ENCODE measurements at regions not wholly inside any gene's neighbourhood (a gene's known extent, or its start where the extent isn't known, plus 50 kb on each side); places are given as distances from the start of the nearest gene placed in this dataset.
"Not testable (repeated sequence)": the region's sequence is repeated elsewhere in the genome, so short reads cannot be mapped to it uniquely, and the experiment has no call there.

DNA sequence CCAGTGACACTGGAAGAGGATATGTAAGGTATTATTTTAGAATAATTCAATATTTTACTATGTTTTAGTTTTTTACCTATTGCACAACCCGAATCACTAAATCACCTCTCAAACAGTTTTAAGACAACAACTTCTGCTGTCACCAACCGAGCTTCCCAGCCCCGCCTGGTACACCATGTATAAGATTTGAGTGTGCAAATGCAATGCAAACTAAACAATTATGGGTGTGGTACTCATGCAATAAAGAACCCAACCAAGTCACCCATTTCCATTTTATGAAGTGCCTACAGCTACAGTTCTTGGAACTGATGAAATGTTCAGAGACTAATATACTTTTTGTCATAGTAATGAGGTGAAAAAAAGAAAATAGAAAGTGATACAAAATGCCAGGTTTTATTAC lies 256.2 kb downstream of the TAFA4 start:
- ATAC-seq (no peak), DNase-seq (no peak)
- H3K4me1 Mint-ChIP-seq (ENCODE audit: low read depth) = no peaks in the 10 kb centered on the region
- no peak overlapping the region for H3K4me3 Mint-ChIP-seq
- no peaks in the 10 kb centered on the region for H3K9me3 Mint-ChIP-seq
- no peaks in the 10 kb centered on the region for H3K27me3 Mint-ChIP-seq (ENCODE audit: low read depth)
- no peaks in the 10 kb centered on the region for H3K36me3 Mint-ChIP-seq (ENCODE audit: insufficient read depth)

GRCh38 chr3:68667346-68667745 lies 265.0 kb downstream of the TAFA4 start:
- no peaks in the 10 kb centered on the region for H3K36me3 Mint-ChIP-seq (ENCODE audit: insufficient read depth)
- no peak for DNase-seq
- H3K27me3 Mint-ChIP-seq (ENCODE audit: low read depth) = no peaks in the 10 kb centered on the region
- H3K9me3 Mint-ChIP-seq = no peaks in the 10 kb centered on the region
- no peak for ATAC-seq
- H3K4me1 Mint-ChIP-seq (ENCODE audit: low read depth) = no peaks in the 10 kb centered on the region
- no peak overlapping the region for H3K4me3 Mint-ChIP-seq

- DNase-seq (no peak), ATAC-seq (no peak)
- H3K4me1 Mint-ChIP-seq (ENCODE audit: low read depth) = no peaks in the 10 kb centered on the region
- no peak overlapping the region for H3K4me3 Mint-ChIP-seq
- H3K36me3 Mint-ChIP-seq (ENCODE audit: insufficient read depth) = no peaks in the 10 kb centered on the region
- no peaks in the 10 kb centered on the region for H3K27me3 Mint-ChIP-seq (ENCODE audit: low read depth)
- H3K9me3 Mint-ChIP-seq = no peaks in the 10 kb centered on the region
Measured at GRCh38 chr3:68666429-68667136, 265.8 kb downstream of the TAFA4 start.

GRCh38 chr3:68664276-68664675 lies 268.1 kb downstream of the TAFA4 start:
- H3K4me1 Mint-ChIP-seq (ENCODE audit: low read depth) = no peaks in the 10 kb centered on the region
- no peaks in the 10 kb centered on the region for H3K36me3 Mint-ChIP-seq (ENCODE audit: insufficient read depth)
- no peak for DNase-seq
- H3K9me3 Mint-ChIP-seq = no peaks in the 10 kb centered on the region
- no peak for ATAC-seq
- H3K27me3 Mint-ChIP-seq (ENCODE audit: low read depth) = no peaks in the 10 kb centered on the region
- no peak overlapping the region for H3K4me3 Mint-ChIP-seq

DNA sequence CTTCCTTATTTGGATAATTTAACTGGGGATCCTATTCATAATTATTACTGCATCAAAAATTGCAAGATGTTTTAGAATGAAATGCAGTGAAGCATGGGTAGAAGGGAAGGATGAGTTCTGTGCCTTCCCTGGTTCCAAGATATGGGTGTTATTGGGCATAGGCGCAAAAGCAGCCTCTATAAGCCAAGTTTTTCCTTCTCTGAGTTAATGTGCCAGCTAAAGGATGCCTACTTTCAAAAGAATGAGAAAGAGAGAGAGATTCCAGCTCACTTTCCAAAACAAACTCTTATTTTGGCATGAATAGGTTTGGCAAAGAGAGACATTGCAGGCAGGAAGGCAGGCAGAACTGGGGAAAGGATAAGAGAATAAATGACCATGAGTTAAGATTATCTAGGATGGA lies 270.2 kb downstream of the TAFA4 start:
- H3K36me3 Mint-ChIP-seq (ENCODE audit: insufficient read depth) = no peaks in the 10 kb centered on the region
- DNase-seq = no peak
- no peaks in the 10 kb centered on the region for H3K4me1 Mint-ChIP-seq (ENCODE audit: low read depth)
- no peaks in the 10 kb centered on the region for H3K27me3 Mint-ChIP-seq (ENCODE audit: low read depth)
- no peaks in the 10 kb centered on the region for H3K9me3 Mint-ChIP-seq
- no peak overlapping the region for H3K4me3 Mint-ChIP-seq
- no peak for ATAC-seq

DNA sequence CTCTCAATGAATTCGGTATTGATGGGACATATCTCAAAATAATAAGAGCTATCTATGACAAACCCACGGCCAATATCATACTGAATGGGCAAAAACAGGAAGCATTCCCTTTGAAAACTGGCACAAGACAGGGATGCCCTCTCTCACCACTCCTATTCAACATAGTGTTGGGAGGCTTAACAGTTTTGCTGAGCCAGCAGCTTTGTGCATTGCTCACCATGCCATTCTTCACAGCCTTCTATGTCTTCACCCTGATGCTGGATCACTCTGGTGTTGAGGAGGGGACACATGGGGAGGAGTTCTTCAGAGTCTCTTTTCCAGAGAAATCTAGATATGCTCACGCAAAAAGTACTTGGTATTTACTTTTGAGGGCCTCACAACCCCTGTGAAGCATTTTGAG lies 281.7 kb downstream of the TAFA4 start:
- H3K4me3 Mint-ChIP-seq; H3K27me3 Mint-ChIP-seq (ENCODE audit: low read depth); H3K9me3 Mint-ChIP-seq; H3K4me1 Mint-ChIP-seq (ENCODE audit: low read depth); DNase-seq; H3K36me3 Mint-ChIP-seq (ENCODE audit: insufficient read depth); ATAC-seq: not testable (repeated sequence)

DNA sequence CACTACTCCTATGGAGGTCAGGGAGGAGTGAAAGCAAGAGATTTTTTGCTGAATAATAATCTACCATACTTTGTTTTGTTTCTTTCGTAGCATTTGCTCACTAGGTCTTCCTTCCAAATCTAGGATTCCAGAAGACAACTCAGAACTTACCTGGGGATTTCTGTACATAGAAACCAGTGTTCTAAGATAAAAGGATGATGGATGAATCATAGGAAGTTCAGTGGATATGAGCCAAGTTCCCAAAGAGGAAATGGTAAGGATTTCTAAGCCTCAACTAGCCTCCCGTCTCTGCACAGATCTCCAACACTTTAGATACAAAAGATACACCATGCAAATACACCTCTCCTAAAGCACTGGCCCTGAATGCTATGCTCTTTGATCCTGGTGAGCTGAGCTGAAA lies 283.9 kb downstream of the TAFA4 start:
- Mint-ChIP-seq H3K4me3 (no peak overlapping the region), H3K9me3 (no peaks in the 10 kb centered on the region), H3K36me3 (ENCODE audit: insufficient read depth) (no peaks in the 10 kb centered on the region), H3K27me3 (ENCODE audit: low read depth) (no peaks in the 10 kb centered on the region), H3K4me1 (ENCODE audit: low read depth) (no peaks in the 10 kb centered on the region)
- ATAC-seq = no peak
- DNase-seq = no peak

- no peaks in the 10 kb centered on the region for H3K9me3 Mint-ChIP-seq
- no peak overlapping the region for H3K4me3 Mint-ChIP-seq
- H3K36me3 Mint-ChIP-seq (ENCODE audit: insufficient read depth) = no peaks in the 10 kb centered on the region
- no peak for ATAC-seq
- DNase-seq = no peak
- no peaks in the 10 kb centered on the region for H3K4me1 Mint-ChIP-seq (ENCODE audit: low read depth)
- peaks cover 3% of the 10 kb centered on the region for H3K27me3 Mint-ChIP-seq (ENCODE audit: low read depth)
Measured at GRCh38 chr3:68631850-68632545, 300.3 kb downstream of the TAFA4 start.

- H3K4me3 Mint-ChIP-seq = no peak overlapping the region
- peaks cover 10% of the 10 kb centered on the region for H3K9me3 Mint-ChIP-seq
- no peaks in the 10 kb centered on the region for H3K27me3 Mint-ChIP-seq (ENCODE audit: low read depth)
- DNase-seq (no peak), ATAC-seq (no peak)
- no peaks in the 10 kb centered on the region for H3K36me3 Mint-ChIP-seq (ENCODE audit: insufficient read depth)
- no peaks in the 10 kb centered on the region for H3K4me1 Mint-ChIP-seq (ENCODE audit: low read depth)
Measured at GRCh38 chr3:68620211-68620610, 312.1 kb downstream of the TAFA4 start.

DNA sequence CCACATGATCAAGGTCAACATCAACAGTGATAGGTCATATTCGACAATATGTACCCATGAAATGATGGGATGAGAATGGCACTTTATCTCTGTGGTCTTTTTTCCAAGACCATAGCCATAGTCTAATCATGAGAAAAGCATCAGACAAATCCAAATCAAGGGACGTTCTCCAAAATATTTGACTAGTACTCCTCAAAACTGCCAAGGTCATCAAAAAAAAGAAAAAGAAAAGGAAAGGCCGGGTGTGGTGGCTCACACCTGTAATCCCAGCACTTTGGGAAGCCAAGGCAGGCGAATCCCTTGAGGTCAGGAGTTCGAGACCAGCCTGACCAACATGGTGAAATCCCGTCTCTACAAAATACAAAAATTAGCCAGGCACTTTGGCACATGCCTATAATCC lies 318.3 kb downstream of the TAFA4 start:
- H3K9me3 Mint-ChIP-seq = peaks cover 9% of the 10 kb centered on the region
- H3K36me3 Mint-ChIP-seq (ENCODE audit: insufficient read depth) = no peaks in the 10 kb centered on the region
- DNase-seq (no peak), ATAC-seq (no peak)
- H3K27me3 Mint-ChIP-seq (ENCODE audit: low read depth) = no peaks in the 10 kb centered on the region
- no peaks in the 10 kb centered on the region for H3K4me1 Mint-ChIP-seq (ENCODE audit: low read depth)
- H3K4me3 Mint-ChIP-seq = no peak overlapping the region

DNA sequence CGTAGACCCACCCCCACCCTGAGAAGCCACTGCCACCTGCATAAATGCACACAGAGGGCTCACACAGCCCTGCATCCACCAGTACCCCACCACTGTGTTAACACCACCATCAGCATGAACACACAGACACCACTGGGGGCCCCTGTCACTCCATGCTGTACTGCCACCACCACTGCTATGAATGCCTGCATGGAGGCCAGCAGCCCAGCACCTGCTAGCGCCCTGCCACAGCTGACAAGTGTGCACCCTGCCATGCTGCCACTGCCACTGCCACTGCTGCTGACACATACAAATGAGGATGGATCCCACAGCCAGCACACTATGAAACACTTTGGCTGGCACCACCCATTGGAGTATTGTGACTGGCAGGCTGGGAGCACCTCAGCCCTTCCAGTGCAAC lies 361.0 kb downstream of the TAFA4 start:
- no peaks in the 10 kb centered on the region for H3K36me3 Mint-ChIP-seq (ENCODE audit: insufficient read depth)
- no peak for DNase-seq
- no peak for ATAC-seq
- H3K4me3 Mint-ChIP-seq = no peak overlapping the region
- H3K9me3 Mint-ChIP-seq = peaks cover 8% of the 10 kb centered on the region
- peaks cover 3% of the 10 kb centered on the region for H3K27me3 Mint-ChIP-seq (ENCODE audit: low read depth)
- no peaks in the 10 kb centered on the region for H3K4me1 Mint-ChIP-seq (ENCODE audit: low read depth)

- H3K4me3 Mint-ChIP-seq = no peak overlapping the region
- H3K4me1 Mint-ChIP-seq (ENCODE audit: low read depth) = no peaks in the 10 kb centered on the region
- ATAC-seq = no peak
- DNase-seq = no peak
- no peaks in the 10 kb centered on the region for H3K9me3 Mint-ChIP-seq
- H3K27me3 Mint-ChIP-seq (ENCODE audit: low read depth) = no peaks in the 10 kb centered on the region
- H3K36me3 Mint-ChIP-seq (ENCODE audit: insufficient read depth) = no peaks in the 10 kb centered on the region
Measured at GRCh38 chr3:68560728-68561127, 371.6 kb downstream of the TAFA4 start.

GRCh38 chr3:68535782-68536181 lies 396.6 kb downstream of the TAFA4 start:
- Mint-ChIP-seq H3K4me3 (no peak overlapping the region), H3K27me3 (ENCODE audit: low read depth) (no peaks in the 10 kb centered on the region), H3K4me1 (ENCODE audit: low read depth) (no peaks in the 10 kb centered on the region), H3K36me3 (ENCODE audit: insufficient read depth) (no peaks in the 10 kb centered on the region), H3K9me3 (peaks cover 3% of the 10 kb centered on the region)
- DNase-seq = no peak
- ATAC-seq = no peak

DNA sequence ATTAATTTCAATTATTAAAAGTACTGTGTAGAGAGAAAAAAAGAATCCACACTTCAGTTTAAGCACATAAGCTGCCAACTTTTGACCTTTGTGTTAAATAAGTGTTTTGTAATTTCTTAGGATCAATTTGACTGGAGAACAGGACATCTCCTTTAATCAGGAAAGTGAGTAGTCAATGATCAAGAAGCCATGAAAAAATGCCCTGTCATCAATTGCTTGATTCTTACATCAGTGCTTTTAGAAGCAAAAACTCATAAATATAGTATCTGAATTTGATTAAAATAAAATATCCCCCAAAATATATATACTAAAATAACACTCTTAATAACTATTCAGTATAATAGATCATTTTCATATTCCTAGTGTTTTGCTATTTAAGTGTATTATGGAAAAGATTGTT lies 409.0 kb downstream of the TAFA4 start:
- Mint-ChIP-seq H3K9me3 (no peaks in the 10 kb centered on the region), H3K27me3 (ENCODE audit: low read depth) (no peaks in the 10 kb centered on the region), H3K4me3 (no peak overlapping the region), H3K36me3 (ENCODE audit: insufficient read depth) (no peaks in the 10 kb centered on the region), H3K4me1 (ENCODE audit: low read depth) (no peaks in the 10 kb centered on the region)
- ATAC-seq = no peak
- no peak for DNase-seq

DNA sequence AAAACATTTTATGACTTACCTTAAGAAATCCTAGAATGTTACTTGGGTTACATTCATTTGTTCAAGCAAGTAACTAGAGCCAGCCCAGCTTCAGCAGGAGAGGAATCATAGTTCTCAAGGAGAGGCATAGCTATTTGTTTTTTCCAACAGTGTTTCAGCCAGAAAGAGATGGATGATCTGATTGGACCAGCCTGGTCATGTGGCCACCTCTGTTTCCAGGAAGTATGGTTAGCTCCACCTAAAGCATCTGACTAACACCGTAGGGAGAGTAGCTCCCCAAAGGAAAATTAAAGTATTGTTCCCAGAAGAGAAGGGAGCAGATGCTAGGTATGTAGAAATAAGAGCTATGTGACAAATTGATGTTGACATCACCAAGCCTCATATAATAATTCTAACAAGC lies 417.1 kb downstream of the TAFA4 start:
- Mint-ChIP-seq H3K9me3 (no peaks in the 10 kb centered on the region), H3K36me3 (ENCODE audit: insufficient read depth) (no peaks in the 10 kb centered on the region), H3K4me3 (no peak overlapping the region), H3K4me1 (ENCODE audit: low read depth) (no peaks in the 10 kb centered on the region), H3K27me3 (ENCODE audit: low read depth) (no peaks in the 10 kb centered on the region)
- DNase-seq = no peak
- no peak for ATAC-seq

Measured in activated T-cell treated with anti-CD3 and anti-CD28 coated beads, Interleukin-2, amount 50 U/mL, for 4 hours (primary cell).